A549 (cell line): ENCODE measurements at regions not wholly inside any gene's neighbourhood (a gene's known extent, or its start where the extent isn't known, plus 50 kb on each side); places are given as distances from the start of the nearest gene placed in this dataset.

Experiments used
- ATAC-seq, 2 experiments: fragments of 200-7000 bp in 1 of 2; fragments of >200 bp in 1 of 2; cut with Nextera tagmentation in 1 of 2; cut with Tn5 transposase in 1 of 2; 3 replicates each; pipeline versions ENCODE4 v1.8.0 to v1.9.1; 2018 to 2020; ENCODE audit warnings: mild to moderate bottlenecking in 1 of 2, moderate library complexity in 1 of 2
- CTCF ChIA-PET: fragments of 300-600 bp; sonication (Branson Sonifier 250); formaldehyde crosslinking; extraction: SDS; loops from one replicate; lab custom pipeline; 2021; ENCODE audit warnings: antibody characterized with exemption, inconsistent platforms; lab: Yijun Ruan, JAX
- POLR2A ChIA-PET: fragments of 350-600 bp; formaldehyde crosslinking; extraction: SDS; loops from one replicate; lab custom pipeline; 2021; ENCODE audit warnings: antibody characterized with exemption, inconsistent platforms; lab: Yijun Ruan, JAX
- DNase-seq, 2 experiments: peaks; one replicate each; pipeline versions ENCODE4 v3.0.0 to v3.0.0-alpha.2; 2011 to 2016; ENCODE audit warnings: low read depth in 1 of 2, low spot score in 1 of 2
- FAIRE-seq: peaks from 2 replicates; lab custom pipeline; 2011; peaks lifted over from hg19 to GRCh38; lab: Jason Lieb, UNC
- H3K27ac ChIP-seq, 2 experiments: fragments of >200 bp; sonication (Bioruptor Twin); formaldehyde crosslinking; 3 replicates each; pipeline ENCODE4 v1.5.1; 2016 to 2017
- H3K4me1 ChIP-seq: fragments of >200 bp; sonication (Bioruptor Twin); formaldehyde crosslinking; 3 replicates; pipeline ENCODE4 v1.6.1; 2016
- H3K4me2 ChIP-seq: fragments of >200 bp; sonication (Bioruptor Twin); formaldehyde crosslinking; 3 replicates; pipeline ENCODE4 v1.6.1; 2016
- H3K4me3 ChIP-seq: fragments of >200 bp; sonication (Bioruptor Twin); formaldehyde crosslinking; 3 replicates; pipeline ENCODE4 v1.5.1; 2016
- H3K9me3 ChIP-seq: fragments of >200 bp; sonication (Bioruptor Twin); formaldehyde crosslinking; 3 replicates; pipeline ENCODE4 v1.6.1; 2016
- CBX2 ChIP-seq: fragments of 200-600 bp; sonication (generic); IDR thresholded peaks from 2 replicates; pipeline ENCODE4 v1.6.1; 2016; ENCODE audit warnings: low read depth, mild to moderate bottlenecking, borderline replicate concordance
- CBX8 ChIP-seq: fragments of 200-600 bp; sonication (generic); IDR thresholded peaks from 2 replicates; pipeline ENCODE4 v1.6.1; 2016
- CEBPB ChIP-seq, 2 experiments: fragments of >200 bp in 1 of 2; sonication (Bioruptor Twin) in 1 of 2; formaldehyde crosslinking in 1 of 2; IDR thresholded peaks; 2 replicates each; pipeline ENCODE4 v1.6.1; 2012 to 2016
- E2F6 ChIP-seq: IDR thresholded peaks from 2 replicates; pipeline ENCODE4 v1.6.1; 2012; ENCODE audit warnings: low read depth, borderline replicate concordance
- HOXA7 ChIP-seq: fragments of 250-450 bp; sonication (Bioruptor Pico); IDR thresholded peaks from 2 replicates; pipeline ENCODE4 v1.5.0; 2020; ENCODE audit warnings: mild to moderate bottlenecking, moderate library complexity
- HOXB13 ChIP-seq: fragments of 250-450 bp; sonication (Bioruptor Pico); IDR thresholded peaks from 2 replicates; pipeline ENCODE4 v1.5.0; 2020; ENCODE audit warnings: low read depth, mild to moderate bottlenecking, moderate library complexity
- KDM5A ChIP-seq: fragments of 200-600 bp; sonication (generic); IDR thresholded peaks from 2 replicates; pipeline ENCODE4 v1.6.1; 2016; ENCODE audit warnings: antibody characterized with exemption, mild to moderate bottlenecking
- MAFK ChIP-seq: fragments of 450-650 bp; IDR thresholded peaks from 2 replicates; pipeline ENCODE4 v1.6.1; 2014; ENCODE audit not compliant: partially characterized antibody
- MAZ ChIP-seq: fragments of 150-350 bp; IDR thresholded peaks from 2 replicates; pipeline ENCODE4 v1.6.1; 2014; ENCODE audit warnings: antibody characterized with exemption, low read depth, low read length, borderline replicate concordance
- NFE2L2 ChIP-seq: fragments of 150-350 bp; conservative IDR thresholded peaks from 2 replicates; pipeline ENCODE4 v1.6.1; 2014; ENCODE audit warnings: low read length
- NR3C1 ChIP-seq: fragments of >200 bp; sonication (Bioruptor Twin); formaldehyde crosslinking; IDR thresholded peaks from 3 replicates; pipeline ENCODE4 v1.6.1; 2017
- PBX3 ChIP-seq: IDR thresholded peaks from 2 replicates; pipeline ENCODE4 v1.6.1; 2012
- POLR2A ChIP-seq: IDR thresholded peaks from 2 replicates; pipeline ENCODE4 v1.6.1; 2012; ENCODE audit warnings: mild to moderate bottlenecking, low read length
- RCOR1 ChIP-seq: fragments of 150-350 bp; IDR thresholded peaks from 2 replicates; pipeline ENCODE4 v1.6.1; 2014; ENCODE audit warnings: antibody characterized with exemption, low read length, low read depth
- RNF2 ChIP-seq: fragments of 200-600 bp; sonication (generic); IDR thresholded peaks from 2 replicates; pipeline ENCODE4 v1.6.1; 2016; ENCODE audit warnings: low read depth, mild to moderate bottlenecking, antibody characterized with exemption, moderate library complexity, borderline replicate concordance
- USF2 ChIP-seq: fragments of 450-650 bp; IDR thresholded peaks from 2 replicates; pipeline ENCODE4 v1.6.1; 2014; ENCODE audit warnings: antibody characterized with exemption
- WGBS: methylation state at CpG from one replicate; pipeline ENCODE4 v1.1.6; 2017; ENCODE audit errors: missing lambda C conversion rate; 5-methylcytosine and 5-hydroxymethylcytosine counted together
- TF ChIP-seq, protein P1 (sequence below): fragments of >200 bp; sonication (Bioruptor Twin); formaldehyde crosslinking; IDR thresholded peaks from 3 replicates; pipeline ENCODE4 v1.5.1; 2016
- TF ChIP-seq, protein P2 (sequence below): fragments of 200-600 bp; sonication (generic); IDR thresholded peaks from 2 replicates; pipeline ENCODE4 v1.6.1; 2016; ENCODE audit warnings: antibody characterized with exemption, mild to moderate bottlenecking, moderate library complexity

GRCh38 chr1:106173101-106173500, 883.4 kb upstream of the PRMT6 start:
- 11% methylated on average over 5 of the region's 5 CpGs for WGBS
- H3K9me3 ChIP-seq, result no peaks in the 10 kb centered on the region
- POLR2A ChIA-PET, result no interaction called here
- FAIRE-seq, result no peak
- no peaks in the 10 kb centered on the region for H3K4me1 ChIP-seq
- TF ChIP-seq CEBPB (IDR thresholded peaks at IDR 0.05) (no peak), PBX3 (no peak), MAFK (no peak), CBX2 (no peak), E2F6 (no peak), CBX8 (no peak), NFE2L2 (no peak)
- TF ChIP-seq, protein P1, sequence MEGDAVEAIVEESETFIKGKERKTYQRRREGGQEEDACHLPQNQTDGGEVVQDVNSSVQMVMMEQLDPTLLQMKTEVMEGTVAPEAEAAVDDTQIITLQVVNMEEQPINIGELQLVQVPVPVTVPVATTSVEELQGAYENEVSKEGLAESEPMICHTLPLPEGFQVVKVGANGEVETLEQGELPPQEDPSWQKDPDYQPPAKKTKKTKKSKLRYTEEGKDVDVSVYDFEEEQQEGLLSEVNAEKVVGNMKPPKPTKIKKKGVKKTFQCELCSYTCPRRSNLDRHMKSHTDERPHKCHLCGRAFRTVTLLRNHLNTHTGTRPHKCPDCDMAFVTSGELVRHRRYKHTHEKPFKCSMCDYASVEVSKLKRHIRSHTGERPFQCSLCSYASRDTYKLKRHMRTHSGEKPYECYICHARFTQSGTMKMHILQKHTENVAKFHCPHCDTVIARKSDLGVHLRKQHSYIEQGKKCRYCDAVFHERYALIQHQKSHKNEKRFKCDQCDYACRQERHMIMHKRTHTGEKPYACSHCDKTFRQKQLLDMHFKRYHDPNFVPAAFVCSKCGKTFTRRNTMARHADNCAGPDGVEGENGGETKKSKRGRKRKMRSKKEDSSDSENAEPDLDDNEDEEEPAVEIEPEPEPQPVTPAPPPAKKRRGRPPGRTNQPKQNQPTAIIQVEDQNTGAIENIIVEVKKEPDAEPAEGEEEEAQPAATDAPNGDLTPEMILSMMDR, result no peak
- TF ChIP-seq, all 56 proteins: peak for 0
- no peak for DNase-seq
- H3K4me2 ChIP-seq, result no peak overlapping the region
- no peak overlapping the region for H3K27ac ChIP-seq
- no peak overlapping the region for H3K4me3 ChIP-seq
- no peak for ATAC-seq
- CTCF ChIA-PET, result no interaction called here

- TF ChIP-seq E2F6, result no peak
- TF ChIP-seq USF2, result no peak
- TF ChIP-seq KDM5A, result no peak
- TF ChIP-seq HOXB13 (CRISPR knock-in tag), result no peak
- TF ChIP-seq POLR2A, result no peak
- no peak for TF ChIP-seq MAZ
- TF ChIP-seq RNF2, result no peak
- TF ChIP-seq, protein P2, sequence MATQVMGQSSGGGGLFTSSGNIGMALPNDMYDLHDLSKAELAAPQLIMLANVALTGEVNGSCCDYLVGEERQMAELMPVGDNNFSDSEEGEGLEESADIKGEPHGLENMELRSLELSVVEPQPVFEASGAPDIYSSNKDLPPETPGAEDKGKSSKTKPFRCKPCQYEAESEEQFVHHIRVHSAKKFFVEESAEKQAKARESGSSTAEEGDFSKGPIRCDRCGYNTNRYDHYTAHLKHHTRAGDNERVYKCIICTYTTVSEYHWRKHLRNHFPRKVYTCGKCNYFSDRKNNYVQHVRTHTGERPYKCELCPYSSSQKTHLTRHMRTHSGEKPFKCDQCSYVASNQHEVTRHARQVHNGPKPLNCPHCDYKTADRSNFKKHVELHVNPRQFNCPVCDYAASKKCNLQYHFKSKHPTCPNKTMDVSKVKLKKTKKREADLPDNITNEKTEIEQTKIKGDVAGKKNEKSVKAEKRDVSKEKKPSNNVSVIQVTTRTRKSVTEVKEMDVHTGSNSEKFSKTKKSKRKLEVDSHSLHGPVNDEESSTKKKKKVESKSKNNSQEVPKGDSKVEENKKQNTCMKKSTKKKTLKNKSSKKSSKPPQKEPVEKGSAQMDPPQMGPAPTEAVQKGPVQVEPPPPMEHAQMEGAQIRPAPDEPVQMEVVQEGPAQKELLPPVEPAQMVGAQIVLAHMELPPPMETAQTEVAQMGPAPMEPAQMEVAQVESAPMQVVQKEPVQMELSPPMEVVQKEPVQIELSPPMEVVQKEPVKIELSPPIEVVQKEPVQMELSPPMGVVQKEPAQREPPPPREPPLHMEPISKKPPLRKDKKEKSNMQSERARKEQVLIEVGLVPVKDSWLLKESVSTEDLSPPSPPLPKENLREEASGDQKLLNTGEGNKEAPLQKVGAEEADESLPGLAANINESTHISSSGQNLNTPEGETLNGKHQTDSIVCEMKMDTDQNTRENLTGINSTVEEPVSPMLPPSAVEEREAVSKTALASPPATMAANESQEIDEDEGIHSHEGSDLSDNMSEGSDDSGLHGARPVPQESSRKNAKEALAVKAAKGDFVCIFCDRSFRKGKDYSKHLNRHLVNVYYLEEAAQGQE, result no peak
- TF ChIP-seq RCOR1, result no peak
- no peak for TF ChIP-seq HOXA7 (CRISPR knock-in tag)
- TF ChIP-seq NR3C1, result no peak
- POLR2A ChIA-PET, result no interaction called here
- Histone ChIP-seq H3K4me1 (no peaks in the 10 kb centered on the region), H3K27ac (no peak overlapping the region), H3K4me3 (no peak overlapping the region), H3K4me2 (no peak overlapping the region), H3K9me3 (no peaks in the 10 kb centered on the region)
- DNase-seq (no peak), ATAC-seq (no peak), FAIRE-seq (no peak)
- CTCF ChIA-PET, result interaction anchor here (1.2 kb wide), 1 partner anchor 13 kb away, joined by 3 read pairs; no protein-coding TSS in a partner anchor
These were observed 877.7 kb upstream of the PRMT6 start for GRCh38 chr1:106178791-106179190.
